SU-DHL-6 (cell line): ENCODE measurements at regions not wholly inside any gene's neighbourhood (a gene's known extent, or its start where the extent isn't known, plus 50 kb on each side); places are given as distances from the start of the nearest gene placed in this dataset.
A peak's percentile ranks its signal among the peaks of the same experiment; 100 is the strongest.
"Not testable (repeated sequence)": the region's sequence is repeated elsewhere in the genome, so short reads cannot be mapped to it uniquely, and the experiment has no call there.

Experiments used
- H2AFZ ChIP-seq: fragments of 200-600 bp; sonication (generic); 2 replicates; pipeline ENCODE4 v1.6.1; 2014; ENCODE audit warnings: low read depth, mild to moderate bottlenecking, moderate library complexity, mixed read lengths, antibody characterized with exemption, low read length; ENCODE audit not compliant: severe bottlenecking
- H3F3A ChIP-seq: fragments of 200-600 bp; shearing (Covaris generic); 2 replicates; pipeline ENCODE4 v1.6.0; 2016; ENCODE audit warnings: antibody characterized with exemption, mild to moderate bottlenecking; ENCODE audit not compliant: insufficient read depth
- H3K27ac ChIP-seq: fragments of 200-600 bp; sonication (generic); 2 replicates; pipeline ENCODE4 v1.5.1; 2016; ENCODE audit warnings: low read depth, mild to moderate bottlenecking, low read length, moderate library complexity, mixed read lengths
- H3K27me3 ChIP-seq: fragments of 200-600 bp; sonication (generic), shearing (Covaris generic); 2 replicates; pipeline ENCODE4 v1.6.0; 2014; ENCODE audit warnings: mild to moderate bottlenecking, low read length
- H3K36me3 ChIP-seq: fragments of 200-600 bp; sonication (generic); 2 replicates; pipeline ENCODE4 v1.6.1; 2014; ENCODE audit warnings: mild to moderate bottlenecking, low read length, mixed read lengths
- H3K4me2 ChIP-seq: fragments of 300-600, 200-600 bp; shearing (Covaris generic), sonication (generic); 2 replicates; pipeline ENCODE4 v1.6.0; 2014; ENCODE audit warnings: low read length, low read depth, mild to moderate bottlenecking; ENCODE audit not compliant: poor library complexity, severe bottlenecking
- H3K4me3 ChIP-seq: fragments of 200-600 bp; sonication (generic); 2 replicates; pipeline ENCODE4 v1.5.1; 2014; ENCODE audit warnings: antibody characterized with exemption, low read length, mild to moderate bottlenecking, mixed read lengths; ENCODE audit not compliant: insufficient read depth, poor library complexity, severe bottlenecking
- H3K79me2 ChIP-seq: fragments of 200-600 bp; sonication (generic); 2 replicates; pipeline ENCODE4 v1.6.1; 2014; ENCODE audit warnings: mild to moderate bottlenecking, low read length, moderate library complexity; ENCODE audit not compliant: insufficient read depth
- H3K9ac ChIP-seq: fragments of 200-600 bp; sonication (generic); 2 replicates; pipeline ENCODE4 v1.7.0; 2014; ENCODE audit warnings: mild to moderate bottlenecking, low read length
- H3K9me2 ChIP-seq: fragments of 200-600 bp; sonication (generic); replicated peaks from 2 replicates; pipeline ENCODE4 v1.6.1; 2014; ENCODE audit warnings: low read length; ENCODE audit not compliant: insufficient read depth
- H3K9me3 ChIP-seq: fragments of 200-600 bp; sonication (generic); 2 replicates; pipeline ENCODE4 v1.6.1; 2014; ENCODE audit warnings: low read length, mixed read lengths; ENCODE audit not compliant: insufficient read depth
- H4K20me1 ChIP-seq: fragments of 200-600 bp; sonication (generic); 2 replicates; pipeline ENCODE4 v1.6.1; 2014; ENCODE audit warnings: low read depth, mild to moderate bottlenecking, antibody characterized with exemption, low read length, moderate library complexity, mixed read lengths
- CTCF ChIP-seq: fragments of 200-600 bp; sonication (generic); IDR thresholded peaks from one replicate; pipeline ENCODE4 v1.5.1; 2017; ENCODE audit warnings: antibody characterized with exemption, mild to moderate bottlenecking, low read length, moderate library complexity; ENCODE audit not compliant: insufficient read depth, poor library complexity, severe bottlenecking
- EZH2phosphoT487 ChIP-seq: fragments of 200-600 bp; sonication (generic), shearing (Covaris generic); conservative IDR thresholded peaks from 2 replicates; pipeline ENCODE4 v1.6.1; 2018; ENCODE audit warnings: mild to moderate bottlenecking, antibody characterized with exemption, low read length, moderate library complexity, mixed read lengths

- Histone ChIP-seq H3K4me3 (no peak overlapping the region), H3K9me3 (no peaks in the 10 kb centered on the region), H4K20me1 (no peaks in the 10 kb centered on the region), H3K4me2 (no peak overlapping the region), H3K27ac (no peak overlapping the region), H2AFZ (peak overlapping the region; percentile 77), H3K36me3 (no peaks in the 10 kb centered on the region), H3K79me2 (no peaks in the 10 kb centered on the region), H3K9me2 (no peaks in the 10 kb centered on the region), H3F3A (no peaks in the 10 kb centered on the region), H3K27me3 (no peaks in the 10 kb centered on the region), H3K9ac (no peak overlapping the region)
- TF ChIP-seq CTCF: no peak
- no peak for TF ChIP-seq EZH2phosphoT487
These were observed 109.1 kb upstream of the BCHE start for GRCh38 chr3:165946360-165946759.

- H2AFZ ChIP-seq: peak overlapping the region; percentile 85
- H3K36me3 ChIP-seq: no peaks in the 10 kb centered on the region
- no peaks in the 10 kb centered on the region for H3K79me2 ChIP-seq
- no peaks in the 10 kb centered on the region for H3F3A ChIP-seq
- no peaks in the 10 kb centered on the region for H3K27me3 ChIP-seq
- H3K4me3 ChIP-seq: no peak overlapping the region
- no peak overlapping the region for H3K9ac ChIP-seq
- H3K27ac ChIP-seq: no peak overlapping the region
- TF ChIP-seq EZH2phosphoT487: no peak
- no peak for TF ChIP-seq CTCF
- H4K20me1 ChIP-seq: no peaks in the 10 kb centered on the region
- no peaks in the 10 kb centered on the region for H3K9me2 ChIP-seq
- no peak overlapping the region for H3K4me2 ChIP-seq
- H3K9me3 ChIP-seq: no peaks in the 10 kb centered on the region
These were observed 101.8 kb upstream of the BCHE start for GRCh38 chr3:165938986-165939540.

- H3K4me2 ChIP-seq, H3F3A ChIP-seq, H2AFZ ChIP-seq, H3K79me2 ChIP-seq, H3K9me2 ChIP-seq, H3K9ac ChIP-seq, H3K4me3 ChIP-seq, H3K27me3 ChIP-seq, H3K27ac ChIP-seq, H4K20me1 ChIP-seq, H3K36me3 ChIP-seq, H3K9me3 ChIP-seq: not testable (repeated sequence)
These were observed 98.9 kb upstream of the BCHE start for GRCh38 chr3:165936081-165936480.

GRCh38 chr3:165924301-165924791 is 87.1 kb upstream of the BCHE start:
- H3K4me2 ChIP-seq, H3K9me2 ChIP-seq, H3K4me3 ChIP-seq, H4K20me1 ChIP-seq, H3F3A ChIP-seq, H3K27ac ChIP-seq, H3K27me3 ChIP-seq, H2AFZ ChIP-seq, H3K79me2 ChIP-seq, H3K9ac ChIP-seq, H3K36me3 ChIP-seq, H3K9me3 ChIP-seq: not testable (repeated sequence)
